SK-N-SH (cell line): ENCODE measurements at regions not wholly inside any gene's neighbourhood (a gene's known extent, or its start where the extent isn't known, plus 50 kb on each side); places are given as distances from the start of the nearest gene placed in this dataset.

ENCODE experiments used
- CTCF ChIA-PET: fragments of 300-600, 350-600 bp; formaldehyde crosslinking; extraction: SDS; loops from one replicate; lab custom pipeline; 2021; lab: Yijun Ruan, JAX
- POLR2A ChIA-PET: fragments of 350-600 bp; sonication (Branson Sonifier 250); formaldehyde crosslinking; extraction: SDS; loops from one replicate; lab custom pipeline; 2020; ENCODE audit warnings: antibody characterized with exemption, inconsistent platforms; lab: Yijun Ruan, JAX
- DNase-seq: peaks from one replicate; pipeline ENCODE4 v3.0.0; 2012
- H2AFZ ChIP-seq: fragments of 200-600 bp; sonication (generic); 2 replicates; pipeline ENCODE4 v1.8.1; 2016; ENCODE audit warnings: antibody characterized with exemption, mild to moderate bottlenecking, low read depth
- H3F3A ChIP-seq: fragments of 200-600 bp; sonication (generic); replicated peaks from 2 replicates; pipeline ENCODE3; 2016; ENCODE audit warnings: antibody characterized with exemption, mild to moderate bottlenecking; ENCODE audit not compliant: insufficient read depth
- H3K27ac ChIP-seq, 2 experiments: fragments of 200-500 bp in 1 of 2; fragments of 200-600 bp in 1 of 2; sonication (Bioruptor generic) in 1 of 2; sonication (generic), shearing (Covaris generic) in 1 of 2; 2 replicates each; pipeline versions ENCODE4 v1.5.1 to v1.6.1; 2014 to 2016; ENCODE audit warnings: low read depth in 2 of 2, inconsistent platforms in 1 of 2, low read length in 1 of 2, mild to moderate bottlenecking in 1 of 2, mixed read lengths in 1 of 2
- H3K27me3 ChIP-seq: fragments of 200-600 bp; sonication (generic), shearing (Covaris generic); 2 replicates; pipeline ENCODE4 v1.6.1; 2016; ENCODE audit warnings: mixed run types; ENCODE audit not compliant: insufficient read depth
- H3K36me3 ChIP-seq, 2 experiments: fragments of 200-500 bp in 1 of 2; fragments of 200-600 bp in 1 of 2; sonication (Bioruptor generic) in 1 of 2; sonication (generic) in 1 of 2; replicated peaks in 1 of 2; 2 replicates each; pipeline versions ENCODE3 to v1.5.1; 2014 to 2016; ENCODE audit warnings: low read length in 1 of 2, mild to moderate bottlenecking in 1 of 2; ENCODE audit not compliant: insufficient read depth in 2 of 2, control insufficient read depth in 1 of 2
- H3K4me1 ChIP-seq, 2 experiments: fragments of 200-500 bp in 1 of 2; fragments of 200-600 bp in 1 of 2; sonication (Bioruptor generic) in 1 of 2; sonication (generic), shearing (Covaris generic) in 1 of 2; 2 replicates each; pipeline versions ENCODE4 v1.5.1 to v1.6.1; 2014 to 2016; ENCODE audit warnings: low read depth in 1 of 2, low read length in 1 of 2, mixed run types in 1 of 2; ENCODE audit not compliant: insufficient read depth in 2 of 2, control insufficient read depth in 1 of 2
- H3K4me2 ChIP-seq: fragments of 200-600 bp; sonication (generic), shearing (Covaris generic); 2 replicates; pipeline ENCODE4 v1.6.1; 2017; ENCODE audit warnings: mixed run types
- H3K4me3 ChIP-seq, 2 experiments: fragments of 200-500 bp in 1 of 2; fragments of 200-600 bp in 1 of 2; sonication (Bioruptor generic) in 1 of 2; sonication (generic), shearing (Covaris generic) in 1 of 2; 2 replicates each; pipeline versions ENCODE4 v1.5.1 to v1.8.1; 2014 to 2016; ENCODE audit warnings: low read depth in 2 of 2, inconsistent platforms in 1 of 2, low read length in 1 of 2, mild to moderate bottlenecking in 1 of 2, mixed read lengths in 1 of 2, moderate library complexity in 1 of 2
- H3K79me2 ChIP-seq: fragments of 200-600 bp; sonication (generic); 2 replicates; pipeline ENCODE4 v1.8.1; 2017; ENCODE audit warnings: mild to moderate bottlenecking; ENCODE audit not compliant: insufficient read depth
- H3K9ac ChIP-seq: fragments of 200-600 bp; sonication (generic); 2 replicates; pipeline ENCODE4 v1.6.1; 2017; ENCODE audit warnings: mixed run types
- H3K9me2 ChIP-seq: fragments of 200-600 bp; sonication (generic); 2 replicates; pipeline ENCODE4 v1.6.1; 2017; ENCODE audit warnings: mixed run types
- H3K9me3 ChIP-seq: fragments of 200-600 bp; sonication (generic); 2 replicates; pipeline ENCODE4 v1.6.1; 2017; ENCODE audit warnings: mixed run types, mild to moderate bottlenecking, moderate library complexity
- H4K20me1 ChIP-seq: fragments of 200-600 bp; sonication (generic); 2 replicates; pipeline ENCODE4 v1.6.1; 2017; ENCODE audit warnings: mild to moderate bottlenecking, mixed run types; ENCODE audit not compliant: insufficient read depth
- FOSL2 ChIP-seq: IDR thresholded peaks from 2 replicates; pipeline ENCODE4 v1.4.0; 2012; ENCODE audit warnings: low read depth, mild to moderate bottlenecking, moderate library complexity, borderline replicate concordance
- FOXJ3 ChIP-seq: sonication (generic); formaldehyde crosslinking; IDR thresholded peaks from 2 replicates; pipeline ENCODE4 v1.5.1; 2020; ENCODE audit warnings: mild to moderate bottlenecking, missing genetic modification reagents
- GATA2 ChIP-seq: sonication (generic); formaldehyde crosslinking; IDR thresholded peaks from 2 replicates; pipeline ENCODE4 v1.5.0; 2020; ENCODE audit warnings: mild to moderate bottlenecking, missing genetic modification reagents
- NRF1 ChIP-seq: IDR thresholded peaks from 2 replicates; pipeline ENCODE4 v1.6.1; 2012; ENCODE audit warnings: low read depth, mild to moderate bottlenecking, low read length
- POLR2AphosphoS5 ChIP-seq: IDR thresholded peaks from 2 replicates; pipeline ENCODE4 v1.6.1; 2012; ENCODE audit warnings: low read depth, low read length
- RXRA ChIP-seq: IDR thresholded peaks from 2 replicates; pipeline ENCODE4 v1.4.0; 2012; ENCODE audit warnings: low read depth, mild to moderate bottlenecking, borderline replicate concordance
- TAF1 ChIP-seq: IDR thresholded peaks from 2 replicates; pipeline ENCODE4 v1.6.1; 2012; ENCODE audit warnings: low read depth, mild to moderate bottlenecking, low read length, moderate library complexity, borderline replicate concordance
- TEAD4 ChIP-seq: IDR thresholded peaks from 2 replicates; pipeline ENCODE4 v1.4.0; 2012; ENCODE audit warnings: mild to moderate bottlenecking, borderline replicate concordance; ENCODE audit not compliant: insufficient read depth
- WGBS: methylation state at CpG from one replicate; pipeline ENCODE4 v1.1.6; 2017; ENCODE audit warnings: low lambda C conversion rate; 5-methylcytosine and 5-hydroxymethylcytosine counted together
- TF ChIP-seq, protein P1 (sequence below): fragments of 150-350 bp; IDR thresholded peaks from 2 replicates; pipeline ENCODE4 v1.6.1; 2017; ENCODE audit warnings: antibody characterized with exemption, low read length, low read depth, borderline replicate concordance
- TF ChIP-seq, protein P2 (sequence below): fragments of 200-600 bp; sonication (generic); IDR thresholded peaks from 2 replicates; pipeline ENCODE4 v1.6.1; 2017; ENCODE audit warnings: antibody characterized with exemption, mild to moderate bottlenecking, moderate library complexity
- TF ChIP-seq, protein P3 (sequence below): IDR thresholded peaks from 2 replicates; pipeline ENCODE4 v1.4.0; 2012; ENCODE audit warnings: low read depth, borderline replicate concordance
- TF ChIP-seq, protein P4 (sequence below): IDR thresholded peaks from 2 replicates; pipeline ENCODE4 v1.6.1; 2012; ENCODE audit warnings: mild to moderate bottlenecking, low read depth, low read length, moderate library complexity

GRCh38 chr6:110530671-110531070 lies 54.3 kb upstream of the SLC22A16 start:
- DNase-seq = no peak
- TF ChIP-seq RXRA = no peak
- TF ChIP-seq, protein P1, sequence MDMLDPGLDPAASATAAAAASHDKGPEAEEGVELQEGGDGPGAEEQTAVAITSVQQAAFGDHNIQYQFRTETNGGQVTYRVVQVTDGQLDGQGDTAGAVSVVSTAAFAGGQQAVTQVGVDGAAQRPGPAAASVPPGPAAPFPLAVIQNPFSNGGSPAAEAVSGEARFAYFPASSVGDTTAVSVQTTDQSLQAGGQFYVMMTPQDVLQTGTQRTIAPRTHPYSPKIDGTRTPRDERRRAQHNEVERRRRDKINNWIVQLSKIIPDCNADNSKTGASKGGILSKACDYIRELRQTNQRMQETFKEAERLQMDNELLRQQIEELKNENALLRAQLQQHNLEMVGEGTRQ = no peak
- no peak for TF ChIP-seq NRF1
- no peak for TF ChIP-seq FOSL2
- no peak for TF ChIP-seq POLR2AphosphoS5
- no peak for TF ChIP-seq TAF1
- TF ChIP-seq, protein P2, sequence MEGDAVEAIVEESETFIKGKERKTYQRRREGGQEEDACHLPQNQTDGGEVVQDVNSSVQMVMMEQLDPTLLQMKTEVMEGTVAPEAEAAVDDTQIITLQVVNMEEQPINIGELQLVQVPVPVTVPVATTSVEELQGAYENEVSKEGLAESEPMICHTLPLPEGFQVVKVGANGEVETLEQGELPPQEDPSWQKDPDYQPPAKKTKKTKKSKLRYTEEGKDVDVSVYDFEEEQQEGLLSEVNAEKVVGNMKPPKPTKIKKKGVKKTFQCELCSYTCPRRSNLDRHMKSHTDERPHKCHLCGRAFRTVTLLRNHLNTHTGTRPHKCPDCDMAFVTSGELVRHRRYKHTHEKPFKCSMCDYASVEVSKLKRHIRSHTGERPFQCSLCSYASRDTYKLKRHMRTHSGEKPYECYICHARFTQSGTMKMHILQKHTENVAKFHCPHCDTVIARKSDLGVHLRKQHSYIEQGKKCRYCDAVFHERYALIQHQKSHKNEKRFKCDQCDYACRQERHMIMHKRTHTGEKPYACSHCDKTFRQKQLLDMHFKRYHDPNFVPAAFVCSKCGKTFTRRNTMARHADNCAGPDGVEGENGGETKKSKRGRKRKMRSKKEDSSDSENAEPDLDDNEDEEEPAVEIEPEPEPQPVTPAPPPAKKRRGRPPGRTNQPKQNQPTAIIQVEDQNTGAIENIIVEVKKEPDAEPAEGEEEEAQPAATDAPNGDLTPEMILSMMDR = no peak
- TF ChIP-seq, protein P3, sequence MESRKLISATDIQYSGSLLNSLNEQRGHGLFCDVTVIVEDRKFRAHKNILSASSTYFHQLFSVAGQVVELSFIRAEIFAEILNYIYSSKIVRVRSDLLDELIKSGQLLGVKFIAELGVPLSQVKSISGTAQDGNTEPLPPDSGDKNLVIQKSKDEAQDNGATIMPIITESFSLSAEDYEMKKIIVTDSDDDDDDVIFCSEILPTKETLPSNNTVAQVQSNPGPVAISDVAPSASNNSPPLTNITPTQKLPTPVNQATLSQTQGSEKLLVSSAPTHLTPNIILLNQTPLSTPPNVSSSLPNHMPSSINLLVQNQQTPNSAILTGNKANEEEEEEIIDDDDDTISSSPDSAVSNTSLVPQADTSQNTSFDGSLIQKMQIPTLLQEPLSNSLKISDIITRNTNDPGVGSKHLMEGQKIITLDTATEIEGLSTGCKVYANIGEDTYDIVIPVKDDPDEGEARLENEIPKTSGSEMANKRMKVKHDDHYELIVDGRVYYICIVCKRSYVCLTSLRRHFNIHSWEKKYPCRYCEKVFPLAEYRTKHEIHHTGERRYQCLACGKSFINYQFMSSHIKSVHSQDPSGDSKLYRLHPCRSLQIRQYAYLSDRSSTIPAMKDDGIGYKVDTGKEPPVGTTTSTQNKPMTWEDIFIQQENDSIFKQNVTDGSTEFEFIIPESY = no peak
- TF ChIP-seq FOXJ3 (CRISPR knock-in tag) = no peak
- TF ChIP-seq, protein P4, sequence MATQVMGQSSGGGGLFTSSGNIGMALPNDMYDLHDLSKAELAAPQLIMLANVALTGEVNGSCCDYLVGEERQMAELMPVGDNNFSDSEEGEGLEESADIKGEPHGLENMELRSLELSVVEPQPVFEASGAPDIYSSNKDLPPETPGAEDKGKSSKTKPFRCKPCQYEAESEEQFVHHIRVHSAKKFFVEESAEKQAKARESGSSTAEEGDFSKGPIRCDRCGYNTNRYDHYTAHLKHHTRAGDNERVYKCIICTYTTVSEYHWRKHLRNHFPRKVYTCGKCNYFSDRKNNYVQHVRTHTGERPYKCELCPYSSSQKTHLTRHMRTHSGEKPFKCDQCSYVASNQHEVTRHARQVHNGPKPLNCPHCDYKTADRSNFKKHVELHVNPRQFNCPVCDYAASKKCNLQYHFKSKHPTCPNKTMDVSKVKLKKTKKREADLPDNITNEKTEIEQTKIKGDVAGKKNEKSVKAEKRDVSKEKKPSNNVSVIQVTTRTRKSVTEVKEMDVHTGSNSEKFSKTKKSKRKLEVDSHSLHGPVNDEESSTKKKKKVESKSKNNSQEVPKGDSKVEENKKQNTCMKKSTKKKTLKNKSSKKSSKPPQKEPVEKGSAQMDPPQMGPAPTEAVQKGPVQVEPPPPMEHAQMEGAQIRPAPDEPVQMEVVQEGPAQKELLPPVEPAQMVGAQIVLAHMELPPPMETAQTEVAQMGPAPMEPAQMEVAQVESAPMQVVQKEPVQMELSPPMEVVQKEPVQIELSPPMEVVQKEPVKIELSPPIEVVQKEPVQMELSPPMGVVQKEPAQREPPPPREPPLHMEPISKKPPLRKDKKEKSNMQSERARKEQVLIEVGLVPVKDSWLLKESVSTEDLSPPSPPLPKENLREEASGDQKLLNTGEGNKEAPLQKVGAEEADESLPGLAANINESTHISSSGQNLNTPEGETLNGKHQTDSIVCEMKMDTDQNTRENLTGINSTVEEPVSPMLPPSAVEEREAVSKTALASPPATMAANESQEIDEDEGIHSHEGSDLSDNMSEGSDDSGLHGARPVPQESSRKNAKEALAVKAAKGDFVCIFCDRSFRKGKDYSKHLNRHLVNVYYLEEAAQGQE = no peak
- TF ChIP-seq TEAD4 = no peak
- no peak for TF ChIP-seq GATA2
- no peaks in the 10 kb centered on the region for H3K9me3 ChIP-seq
- H3K36me3 ChIP-seq = peaks cover 0 to 4% of the 10 kb centered on the region in 2 experiments
- H3K4me1 ChIP-seq = peaks cover 0 to 25% of the 10 kb centered on the region in 2 experiments; a peak in 2 of 4 replicates
- no peak overlapping the region for H2AFZ ChIP-seq
- H3K9ac ChIP-seq = no peak overlapping the region
- H3K27ac ChIP-seq = peak overlapping the region in 1 of 2 experiments; percentile 91; a peak in 1 of 4 replicates
- ChIA-PET POLR2A (interaction anchor here (0.6 kb wide), 1 partner anchor 777 kb away, joined by 3 read pairs; no protein-coding TSS in a partner anchor), CTCF (interaction anchor here (0.9 to 2.6 kb wide), 2 partner anchors 152 to 420 kb away, joined by 4 to 11 read pairs; no protein-coding TSS in a partner anchor)
- no peaks in the 10 kb centered on the region for H3K9me2 ChIP-seq
- no peaks in the 10 kb centered on the region for H3K79me2 ChIP-seq
- H3K27me3 ChIP-seq = no peaks in the 10 kb centered on the region
- no peak overlapping the region for H3K4me3 ChIP-seq
- no peak overlapping the region for H3K4me2 ChIP-seq
- WGBS = 94% methylated on average over 2 of the region's 2 CpGs
- H4K20me1 ChIP-seq = no peaks in the 10 kb centered on the region
- peaks cover 35% of the 10 kb centered on the region for H3F3A ChIP-seq
